HAP-1 (cell line): ENCODE measurements at regions not wholly inside any gene's neighbourhood (a gene's known extent, or its start where the extent isn't known, plus 50 kb on each side); places are given as distances from the start of the nearest gene placed in this dataset.
A peak's percentile ranks its signal among the peaks of the same experiment; 100 is the strongest.
"Not testable (repeated sequence)": the region's sequence is repeated elsewhere in the genome, so short reads cannot be mapped to it uniquely, and the experiment has no call there.

Source experiments
- DNase-seq, 2 experiments: peaks; one replicate each; pipeline ENCODE4 v3.0.0-alpha.2; 2016 to 2020; ENCODE audit warnings: low spot score in 2 of 2
- H3K27me3 ChIP-seq: fragments of 250-450 bp; sonication (Bioruptor Pico); 2 replicates; pipeline ENCODE4 v1.5.1; 2020; ENCODE audit warnings: low read depth, mild to moderate bottlenecking, moderate library complexity
- H3K36me3 ChIP-seq: fragments of 250-450 bp; sonication (Bioruptor Pico); replicated peaks from 2 replicates; pipeline ENCODE4 v1.5.1; 2020; ENCODE audit warnings: mild to moderate bottlenecking
- H3K4me1 ChIP-seq: fragments of 250-450 bp; sonication (Bioruptor Pico); 2 replicates; pipeline ENCODE4 v1.5.1; 2020; ENCODE audit warnings: mild to moderate bottlenecking
- H3K4me3 ChIP-seq: fragments of 250-450 bp; sonication (Bioruptor Pico); 2 replicates; pipeline ENCODE4 v1.5.1; 2020; ENCODE audit warnings: mild to moderate bottlenecking, moderate library complexity
- H3K9me3 ChIP-seq: fragments of 250-450 bp; sonication (Bioruptor Pico); 2 replicates; pipeline ENCODE4 v1.5.1; 2020; ENCODE audit warnings: mild to moderate bottlenecking, moderate library complexity
- in situ Hi-C: fragments of 300-500 bp; cut with MboI; formaldehyde crosslinking; loops from 3 replicates; pipeline ENCODE4 v1.14.3; 2020; ENCODE audit warnings: low sequenced_read_pairs, inconsistent platforms, mixed read lengths

DNA sequence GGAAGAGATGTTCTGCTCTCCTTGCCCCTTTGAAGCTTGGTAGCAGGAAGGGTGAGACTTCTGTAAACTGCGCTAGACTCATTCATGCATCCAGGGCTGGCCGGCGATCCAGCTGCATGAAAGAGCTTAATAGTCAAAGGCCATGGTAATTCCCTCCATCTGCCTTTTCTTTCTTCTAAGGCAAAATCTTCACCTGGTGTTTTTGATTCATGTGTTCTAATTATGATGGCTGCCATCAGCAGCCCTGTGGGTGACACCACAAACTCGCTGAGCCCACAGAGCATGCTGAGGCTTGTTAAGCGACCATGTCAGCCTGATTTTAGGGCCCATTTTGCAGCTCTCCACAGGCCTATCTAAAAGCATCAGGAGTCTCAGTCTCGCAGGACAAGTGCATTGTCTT is 450.1 kb upstream of the TENM3 start:
- in situ Hi-C loops: no loop called here
- Histone ChIP-seq H3K36me3 (no peaks in the 10 kb centered on the region), H3K27me3 (no peaks in the 10 kb centered on the region), H3K9me3 (no peaks in the 10 kb centered on the region), H3K4me3 (no peak overlapping the region), H3K4me1 (peaks cover 20% of the 10 kb centered on the region)
- peak; percentile 75 to 82 for DNase-seq

- no peaks in the 10 kb centered on the region for H3K27me3 ChIP-seq
- in situ Hi-C loops: no loop called here
- no peaks in the 10 kb centered on the region for H3K36me3 ChIP-seq
- no peak overlapping the region for H3K4me3 ChIP-seq
- peaks cover 20% of the 10 kb centered on the region for H3K4me1 ChIP-seq
- DNase-seq: no peak
- H3K9me3 ChIP-seq: no peaks in the 10 kb centered on the region
Observed at GRCh38 chr4:181796502-181796901, 446.7 kb upstream of the TENM3 start.

GRCh38 chr4:181798536-181798935 is 444.7 kb upstream of the TENM3 start:
- no peaks in the 10 kb centered on the region for H3K36me3 ChIP-seq
- no peak for DNase-seq
- in situ Hi-C loops: no loop called here

DNA sequence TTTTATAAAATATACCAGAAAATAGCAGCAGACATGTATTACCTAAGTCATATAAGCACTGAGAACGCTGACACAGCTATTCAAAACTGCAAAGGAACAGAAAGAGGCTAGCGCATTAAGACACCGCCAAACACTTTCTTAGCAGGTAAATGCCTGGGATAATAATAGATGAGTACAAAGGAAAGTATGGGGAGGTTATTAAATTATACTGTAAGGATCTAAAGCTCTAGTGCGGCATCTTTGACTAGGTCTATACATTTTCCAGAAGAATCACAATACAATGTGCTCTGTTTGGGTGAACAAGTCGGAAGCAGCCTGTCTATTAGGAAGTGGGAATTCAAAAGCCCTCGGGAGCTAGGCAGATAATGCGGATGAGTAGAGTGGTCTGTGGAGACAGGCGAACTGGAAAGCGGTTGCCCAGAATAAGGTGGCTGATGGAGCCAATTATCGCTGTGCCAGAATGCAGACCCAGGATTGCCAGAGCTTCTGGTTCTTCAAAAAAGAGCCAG is 443.6 kb upstream of the TENM3 start:
- H3K36me3 ChIP-seq: no peaks in the 10 kb centered on the region
- no peaks in the 10 kb centered on the region for H3K9me3 ChIP-seq
- DNase-seq: no peak
- H3K27me3 ChIP-seq: no peaks in the 10 kb centered on the region
- no peak overlapping the region for H3K4me3 ChIP-seq
- H3K4me1 ChIP-seq: peaks cover 12% of the 10 kb centered on the region
- in situ Hi-C loops: no loop called here

More at GRCh38 chr4:181798536-181798935, 444.7 kb upstream of the TENM3 start:
- Histone ChIP-seq H3K4me1 (peaks cover 16% of the 10 kb centered on the region), H3K27me3 (no peaks in the 10 kb centered on the region), H3K9me3 (no peaks in the 10 kb centered on the region), H3K4me3 (no peak overlapping the region)

DNA sequence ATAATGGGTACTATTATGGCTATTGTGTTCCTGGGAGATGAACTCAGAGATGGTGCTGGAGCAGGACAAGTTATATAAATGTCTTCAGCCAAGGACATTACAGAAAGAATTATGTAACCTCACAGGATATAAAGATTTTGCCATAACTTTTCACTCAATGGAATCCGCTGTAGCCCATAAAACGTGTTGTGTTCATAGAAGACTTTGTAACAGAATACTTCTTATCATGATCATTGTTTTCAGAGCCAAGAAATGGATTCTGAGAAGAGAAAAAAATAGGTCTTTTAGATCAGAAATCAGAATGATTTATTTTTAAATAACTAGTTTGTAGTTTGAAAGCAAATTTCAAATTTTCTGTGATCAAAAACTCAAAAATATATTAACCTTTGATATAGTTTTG is 441.0 kb upstream of the TENM3 start:
- Histone ChIP-seq H3K4me1 (peaks cover 12% of the 10 kb centered on the region), H3K36me3 (no peaks in the 10 kb centered on the region), H3K27me3 (no peaks in the 10 kb centered on the region), H3K9me3 (no peaks in the 10 kb centered on the region), H3K4me3 (no peak overlapping the region)
- in situ Hi-C loops: no loop called here
- no peak for DNase-seq

DNA sequence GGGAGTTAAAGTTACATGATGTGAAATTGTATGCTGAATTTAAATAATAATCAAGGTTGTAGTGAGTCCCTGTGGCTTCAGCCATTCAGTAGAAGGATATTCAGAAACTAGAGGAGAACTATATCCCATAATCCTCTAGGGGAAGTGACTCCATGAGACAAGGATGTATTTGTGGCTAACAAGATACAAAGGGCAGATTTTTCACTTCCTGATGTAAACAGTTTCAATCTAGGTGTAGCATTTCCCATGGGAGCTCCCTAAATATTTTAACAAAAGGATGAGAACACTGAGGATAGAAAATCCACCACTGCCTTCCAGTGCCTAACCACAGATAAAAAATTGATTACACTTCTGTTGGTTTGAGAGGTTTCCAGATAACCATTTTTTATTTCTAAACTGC is 435.4 kb upstream of the TENM3 start:
- no peaks in the 10 kb centered on the region for H3K36me3 ChIP-seq
- no peak overlapping the region for H3K4me3 ChIP-seq
- H3K27me3 ChIP-seq: no peaks in the 10 kb centered on the region
- no peak for DNase-seq
- H3K9me3 ChIP-seq: no peaks in the 10 kb centered on the region
- no peaks in the 10 kb centered on the region; the same call in 1 of the 2 replicates for H3K4me1 ChIP-seq
- in situ Hi-C loops: no loop called here

DNA sequence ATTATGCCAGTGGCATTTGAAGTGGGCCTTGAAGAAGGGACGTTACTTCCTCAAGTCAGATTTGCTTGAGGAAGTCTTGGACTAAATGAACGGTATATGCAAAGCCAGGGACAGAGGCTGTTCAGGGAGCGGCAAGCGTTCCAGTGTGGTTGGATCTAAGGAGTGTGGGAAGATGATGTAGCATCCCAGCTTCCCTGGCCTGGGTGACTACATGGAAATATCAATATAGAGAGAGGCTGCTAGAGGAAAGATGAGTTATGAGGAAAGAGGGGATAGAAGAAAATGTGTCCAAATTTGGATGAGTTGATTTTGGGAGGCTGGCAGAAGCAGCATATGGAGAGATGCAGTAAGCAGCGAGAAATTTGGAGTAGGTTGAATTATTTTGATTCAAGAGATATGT is 432.5 kb upstream of the TENM3 start:
- Histone ChIP-seq H3K4me3 (no peak overlapping the region), H3K4me1 (no peaks in the 10 kb centered on the region), H3K9me3 (no peaks in the 10 kb centered on the region), H3K36me3 (no peaks in the 10 kb centered on the region), H3K27me3 (no peaks in the 10 kb centered on the region)
- no peak for DNase-seq
- in situ Hi-C loops: no loop called here

GRCh38 chr4:181811550-181811949 is 431.7 kb upstream of the TENM3 start:
- H3K9me3 ChIP-seq, DNase-seq, H3K36me3 ChIP-seq, H3K4me1 ChIP-seq, H3K27me3 ChIP-seq, H3K4me3 ChIP-seq, in situ Hi-C loops: not testable (repeated sequence)

DNA sequence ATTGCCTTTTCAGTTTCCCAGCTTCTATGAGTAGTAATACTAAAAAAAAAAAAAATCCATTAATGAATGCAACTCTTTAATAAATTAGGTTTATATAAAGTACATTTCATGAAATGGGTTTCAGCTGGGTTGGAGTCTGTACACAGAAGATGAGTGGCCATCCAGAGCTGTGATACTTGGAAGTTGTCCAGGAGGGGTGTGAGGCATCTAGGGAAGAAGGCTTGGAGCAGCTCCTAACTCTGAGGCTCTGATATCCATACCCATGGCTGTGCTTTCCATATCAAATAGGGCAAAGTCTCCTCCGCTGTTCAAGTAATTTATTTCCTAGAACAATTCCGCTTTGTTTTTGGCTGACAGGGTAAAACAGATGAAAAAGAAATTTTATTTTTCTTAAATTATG is 423.3 kb upstream of the TENM3 start:
- no peak for DNase-seq
- Histone ChIP-seq H3K36me3 (no peaks in the 10 kb centered on the region), H3K9me3 (no peaks in the 10 kb centered on the region), H3K4me1 (peaks cover 28% of the 10 kb centered on the region), H3K27me3 (no peaks in the 10 kb centered on the region), H3K4me3 (no peak overlapping the region)
- in situ Hi-C loops: no loop called here

DNA sequence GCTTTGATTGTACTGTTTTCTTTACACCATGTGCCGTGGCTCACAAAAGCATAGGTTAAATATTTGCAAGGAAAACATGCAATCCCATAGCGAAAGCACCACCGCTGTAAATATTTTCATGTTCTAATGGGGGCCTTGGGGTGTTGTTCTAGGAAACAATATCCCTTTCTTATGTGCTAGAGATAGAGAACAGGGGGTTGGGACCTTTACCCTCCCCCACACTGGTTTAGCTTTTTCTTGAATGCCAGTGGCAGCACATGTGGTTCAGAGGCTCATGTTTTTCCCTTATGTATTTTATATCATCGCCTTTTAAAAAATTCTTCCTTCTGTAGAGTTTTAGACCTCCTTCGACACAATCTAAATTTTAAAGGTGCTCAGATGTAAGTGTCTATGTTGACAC is 422.6 kb upstream of the TENM3 start:
- no peak overlapping the region for H3K4me3 ChIP-seq
- DNase-seq: no peak
- no peaks in the 10 kb centered on the region for H3K9me3 ChIP-seq
- H3K36me3 ChIP-seq: no peaks in the 10 kb centered on the region
- no peaks in the 10 kb centered on the region for H3K27me3 ChIP-seq
- in situ Hi-C loops: no loop called here
- peaks cover 28% of the 10 kb centered on the region for H3K4me1 ChIP-seq

DNA sequence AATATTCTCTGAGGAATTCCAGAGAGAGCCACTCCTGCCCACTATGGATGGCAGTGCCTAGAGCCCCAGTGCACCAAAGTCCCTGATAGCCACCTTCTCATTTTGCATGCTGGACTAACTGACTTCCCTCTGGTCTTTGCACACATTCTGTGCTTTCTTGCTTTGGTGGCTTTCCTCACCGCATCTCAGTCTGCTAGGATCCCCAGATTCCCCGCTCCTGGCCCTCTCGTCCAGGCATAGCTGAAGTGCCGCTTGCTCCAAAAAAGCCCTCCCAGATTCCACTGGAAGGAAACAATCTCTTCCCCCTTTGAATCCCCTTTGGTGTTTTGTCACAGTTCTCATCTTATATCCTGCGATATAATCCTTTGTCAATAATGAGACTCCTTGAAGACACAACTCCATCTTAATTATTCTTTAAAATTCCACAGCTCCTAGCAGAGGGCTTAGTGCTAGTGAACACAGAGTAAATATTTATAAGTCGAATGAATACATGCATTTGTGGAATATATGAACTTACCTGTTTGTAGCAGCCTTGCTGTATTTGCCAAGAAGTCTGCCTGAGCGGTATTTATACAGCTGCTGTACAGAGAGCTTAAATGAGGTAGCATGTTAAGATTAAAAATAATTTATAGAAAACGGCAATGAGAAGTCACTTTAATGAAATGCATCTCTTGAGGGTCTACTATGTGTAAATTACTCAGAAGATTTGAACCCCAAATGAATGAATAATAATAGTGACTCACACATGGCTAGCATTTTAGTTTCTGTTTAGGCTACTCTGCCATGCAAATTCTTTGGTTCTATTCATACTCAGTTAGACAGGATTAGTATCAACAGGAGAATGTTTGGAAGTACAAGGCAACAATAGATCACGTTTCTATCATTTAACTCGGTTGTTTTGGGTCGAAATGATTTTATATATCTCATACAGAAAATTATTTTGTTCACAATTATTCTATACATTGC is 421.9 kb upstream of the TENM3 start:
- in situ Hi-C loops: no loop called here
- no peak overlapping the region for H3K4me3 ChIP-seq
- no peaks in the 10 kb centered on the region for H3K36me3 ChIP-seq
- H3K9me3 ChIP-seq: no peaks in the 10 kb centered on the region
- H3K4me1 ChIP-seq: peaks cover 28% of the 10 kb centered on the region
- H3K27me3 ChIP-seq: no peaks in the 10 kb centered on the region
- DNase-seq: peak; percentile 22 to 88

DNA sequence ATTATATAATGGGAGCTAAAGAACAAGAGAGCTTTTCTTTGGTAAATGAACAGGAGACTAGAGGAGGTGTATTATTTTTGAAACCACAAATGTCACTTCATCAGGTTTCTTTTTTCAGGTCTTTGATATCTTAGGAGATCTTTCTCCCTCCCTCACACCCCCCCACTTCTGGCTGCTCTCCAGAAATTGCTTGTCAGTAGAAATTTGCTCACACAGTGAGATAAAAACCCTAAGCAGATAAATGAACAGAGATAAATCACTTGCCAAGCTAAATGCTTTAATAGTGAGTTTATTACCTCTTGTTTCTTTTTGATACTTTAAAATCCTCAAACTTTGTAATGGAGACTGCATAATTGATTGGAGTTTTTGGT is 421.2 kb upstream of the TENM3 start:
- Histone ChIP-seq H3K9me3 (no peaks in the 10 kb centered on the region), H3K36me3 (no peaks in the 10 kb centered on the region), H3K4me3 (no peak overlapping the region), H3K27me3 (no peaks in the 10 kb centered on the region), H3K4me1 (peaks cover 28% of the 10 kb centered on the region)
- peak; percentile 56 to 88 for DNase-seq
- in situ Hi-C loops: no loop called here

DNA sequence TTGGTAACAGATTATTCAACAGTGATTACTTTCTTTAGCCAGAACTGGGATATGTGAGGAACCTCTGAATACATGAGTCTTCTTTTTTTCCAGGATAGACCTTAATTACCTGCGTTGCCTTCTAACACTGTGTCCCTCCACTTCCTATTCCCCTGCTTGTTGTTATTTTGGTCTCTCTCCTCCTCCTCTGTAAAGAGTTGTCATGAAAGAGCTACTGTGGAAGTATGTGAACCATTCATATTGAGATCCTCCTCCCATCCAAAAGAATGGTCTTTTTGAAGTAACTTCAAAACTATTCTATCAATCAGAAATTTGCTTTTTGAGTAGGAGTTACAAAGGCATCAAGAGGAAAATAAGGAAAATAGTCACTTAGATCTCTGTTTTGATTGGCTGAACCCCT is 420.0 kb upstream of the TENM3 start:
- H3K36me3 ChIP-seq: no peaks in the 10 kb centered on the region
- peaks cover 28% of the 10 kb centered on the region for H3K4me1 ChIP-seq
- DNase-seq: no peak

DNA sequence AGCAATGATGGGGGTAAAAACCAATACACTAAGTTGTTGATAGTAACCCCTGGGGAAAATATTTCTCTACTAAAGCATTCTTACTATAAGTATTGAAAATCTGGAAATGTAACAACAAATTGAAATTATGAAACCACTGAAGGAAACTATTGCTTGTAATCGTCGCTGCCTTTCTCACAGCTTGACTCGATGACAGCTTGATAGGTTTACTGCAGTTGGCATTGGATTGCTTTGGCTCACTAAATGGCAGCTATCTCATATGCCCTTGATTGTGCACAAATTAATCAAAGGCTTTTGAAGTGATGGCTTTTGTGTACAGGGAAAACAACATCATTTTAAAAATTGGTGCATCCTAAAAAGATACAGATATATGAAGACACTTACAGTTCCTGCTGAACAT is 419.6 kb upstream of the TENM3 start:
- H3K27me3 ChIP-seq: no peaks in the 10 kb centered on the region
- peaks cover 28% of the 10 kb centered on the region for H3K4me1 ChIP-seq
- no peak overlapping the region for H3K4me3 ChIP-seq
- no peak for DNase-seq
- H3K9me3 ChIP-seq: no peaks in the 10 kb centered on the region
- in situ Hi-C loops: no loop called here
- no peaks in the 10 kb centered on the region for H3K36me3 ChIP-seq

More for the DNA sequence above, 420.0 kb upstream of the TENM3 start:
- in situ Hi-C loops: no loop called here
- H3K4me3 ChIP-seq: no peak overlapping the region
- no peaks in the 10 kb centered on the region for H3K27me3 ChIP-seq
- H3K9me3 ChIP-seq: no peaks in the 10 kb centered on the region
